ENCODE measurements at regions not wholly inside any gene's neighbourhood (a gene's known extent, or its start where the extent isn't known, plus 50 kb on each side); places are given as distances from the start of the nearest gene placed in this dataset.

- TF ChIP-seq CTCF (IDR thresholded peaks at IDR 0.05) (no peak), POLR2A (IDR thresholded peaks at IDR 0.05) (no peak)
Observed at GRCh38 chr6:133811557-133811956, 77.4 kb upstream of the TCF21 start.

All from gastroesophageal sphincter (tissue), 3 donors.